KMS-11 (cell line): ENCODE measurements at regions not wholly inside any gene's neighbourhood (a gene's known extent, or its start where the extent isn't known, plus 50 kb on each side); places are given as distances from the start of the nearest gene placed in this dataset.

ENCODE experiments used
- H2AFZ ChIP-seq: fragments of 200-600 bp; sonication (generic); 2 replicates; pipeline ENCODE4 v1.6.1; 2016; ENCODE audit warnings: antibody characterized with exemption, mixed run types, low read depth
- H3K27ac ChIP-seq: fragments of 200-600 bp; sonication (generic); 2 replicates; pipeline ENCODE4 v1.6.1; 2016; ENCODE audit warnings: mild to moderate bottlenecking, mixed run types
- H3K27me3 ChIP-seq: fragments of 200-600 bp; sonication (generic); 2 replicates; pipeline ENCODE4 v1.6.1; 2017; ENCODE audit warnings: mild to moderate bottlenecking, low read depth, mixed run types, moderate library complexity; ENCODE audit not compliant: insufficient read depth
- H3K36me3 ChIP-seq: fragments of 200-600 bp; sonication (generic); 2 replicates; pipeline ENCODE4 v1.6.1; 2017; ENCODE audit warnings: mild to moderate bottlenecking, mixed run types; ENCODE audit not compliant: insufficient read depth
- H3K4me1 ChIP-seq: fragments of 200-600 bp; sonication (generic); 2 replicates; pipeline ENCODE4 v1.6.1; 2016; ENCODE audit warnings: mild to moderate bottlenecking, low read depth, mixed run types; ENCODE audit not compliant: poor library complexity, severe bottlenecking
- H3K4me2 ChIP-seq: fragments of 200-600 bp; sonication (generic); 2 replicates; pipeline ENCODE4 v1.7.0; 2016; ENCODE audit warnings: mild to moderate bottlenecking, mixed run types
- H3K4me3 ChIP-seq: fragments of 200-600 bp; sonication (generic); IDR thresholded peaks from 2 replicates; pipeline ENCODE4 v1.6.1; 2017; ENCODE audit warnings: low read depth, low read length, mixed read lengths; ENCODE audit not compliant: insufficient read depth
- H3K79me2 ChIP-seq: fragments of 200-600 bp; sonication (generic); 2 replicates; pipeline ENCODE4 v1.6.1; 2016; ENCODE audit warnings: low read depth, mixed run types; ENCODE audit not compliant: insufficient read depth
- H3K9ac ChIP-seq: fragments of 200-600 bp; sonication (generic); 2 replicates; pipeline ENCODE4 v1.6.1; 2016; ENCODE audit warnings: mild to moderate bottlenecking, mixed run types
- H4K20me1 ChIP-seq: fragments of 200-600 bp; sonication (generic); 2 replicates; pipeline ENCODE4 v1.6.1; 2016; ENCODE audit warnings: mild to moderate bottlenecking, mixed run types; ENCODE audit not compliant: insufficient read depth
- TF ChIP-seq, protein P1 (sequence below): fragments of 200-600 bp; sonication (generic); conservative IDR thresholded peaks from 2 replicates; pipeline ENCODE4 v1.6.1; 2017; ENCODE audit warnings: low read depth, mild to moderate bottlenecking, antibody characterized with exemption, low read length, moderate library complexity, mixed read lengths

DNA sequence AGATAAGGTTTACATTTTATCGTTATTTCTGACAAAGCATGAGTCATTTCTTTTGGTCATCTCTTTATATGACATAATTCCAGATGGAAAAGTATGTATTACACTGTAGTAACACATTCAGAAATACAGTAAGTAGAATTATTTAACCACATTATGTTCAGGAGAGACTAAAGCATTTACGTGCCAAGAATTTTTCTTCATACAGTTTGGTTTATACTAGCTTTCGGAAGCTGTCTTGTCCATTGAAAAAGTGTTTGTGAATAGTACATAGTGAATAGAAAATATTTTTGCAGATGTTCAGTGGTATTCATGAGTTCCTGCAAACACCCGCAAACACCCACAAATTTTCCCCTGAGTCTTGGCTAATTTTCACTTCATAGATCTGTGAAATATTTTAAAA is 1033.0 kb upstream of the INTU start:
- Histone ChIP-seq H3K9ac (no peak overlapping the region), H3K27ac (no peak overlapping the region), H3K4me2 (no peak overlapping the region), H3K4me3 (no peak overlapping the region), H3K79me2 (no peaks in the 10 kb centered on the region), H3K27me3 (no peaks in the 10 kb centered on the region), H3K36me3 (no peaks in the 10 kb centered on the region), H2AFZ (no peak overlapping the region), H4K20me1 (no peaks in the 10 kb centered on the region), H3K4me1 (no peaks in the 10 kb centered on the region)
- TF ChIP-seq, protein P1, sequence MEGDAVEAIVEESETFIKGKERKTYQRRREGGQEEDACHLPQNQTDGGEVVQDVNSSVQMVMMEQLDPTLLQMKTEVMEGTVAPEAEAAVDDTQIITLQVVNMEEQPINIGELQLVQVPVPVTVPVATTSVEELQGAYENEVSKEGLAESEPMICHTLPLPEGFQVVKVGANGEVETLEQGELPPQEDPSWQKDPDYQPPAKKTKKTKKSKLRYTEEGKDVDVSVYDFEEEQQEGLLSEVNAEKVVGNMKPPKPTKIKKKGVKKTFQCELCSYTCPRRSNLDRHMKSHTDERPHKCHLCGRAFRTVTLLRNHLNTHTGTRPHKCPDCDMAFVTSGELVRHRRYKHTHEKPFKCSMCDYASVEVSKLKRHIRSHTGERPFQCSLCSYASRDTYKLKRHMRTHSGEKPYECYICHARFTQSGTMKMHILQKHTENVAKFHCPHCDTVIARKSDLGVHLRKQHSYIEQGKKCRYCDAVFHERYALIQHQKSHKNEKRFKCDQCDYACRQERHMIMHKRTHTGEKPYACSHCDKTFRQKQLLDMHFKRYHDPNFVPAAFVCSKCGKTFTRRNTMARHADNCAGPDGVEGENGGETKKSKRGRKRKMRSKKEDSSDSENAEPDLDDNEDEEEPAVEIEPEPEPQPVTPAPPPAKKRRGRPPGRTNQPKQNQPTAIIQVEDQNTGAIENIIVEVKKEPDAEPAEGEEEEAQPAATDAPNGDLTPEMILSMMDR: no peak

- Histone ChIP-seq H4K20me1 (no peaks in the 10 kb centered on the region), H3K4me2 (no peak overlapping the region), H3K36me3 (no peaks in the 10 kb centered on the region), H3K27me3 (no peaks in the 10 kb centered on the region), H3K27ac (no peak overlapping the region), H3K4me1 (no peaks in the 10 kb centered on the region), H3K79me2 (no peaks in the 10 kb centered on the region), H3K9ac (no peak overlapping the region), H2AFZ (no peak overlapping the region), H3K4me3 (no peak overlapping the region)
- TF ChIP-seq, protein P1: no peak
These were observed 1029.5 kb upstream of the INTU start for GRCh38 chr4:126603210-126603609.

GRCh38 chr4:126603825-126604224 is 1028.9 kb upstream of the INTU start:
- Histone ChIP-seq H3K36me3 (no peaks in the 10 kb centered on the region), H3K4me1 (no peaks in the 10 kb centered on the region), H2AFZ (no peak overlapping the region), H3K9ac (no peak overlapping the region), H3K4me2 (no peak overlapping the region), H3K79me2 (no peaks in the 10 kb centered on the region), H3K4me3 (no peak overlapping the region), H4K20me1 (no peaks in the 10 kb centered on the region), H3K27me3 (no peaks in the 10 kb centered on the region), H3K27ac (no peak overlapping the region)
- TF ChIP-seq, protein P1: no peak

- Histone ChIP-seq H3K27me3 (no peaks in the 10 kb centered on the region), H2AFZ (0 out of 2 replicates have a peak overlapping the region, but pooled peaks have one; percentile 8), H3K27ac (no peak overlapping the region), H3K4me2 (no peak overlapping the region), H3K4me1 (no peaks in the 10 kb centered on the region), H3K9ac (no peak overlapping the region), H3K79me2 (no peaks in the 10 kb centered on the region), H3K4me3 (no peak overlapping the region), H3K36me3 (no peaks in the 10 kb centered on the region), H4K20me1 (no peaks in the 10 kb centered on the region)
- TF ChIP-seq, protein P1: peak; percentile 62
These were observed 1028.4 kb upstream of the INTU start for GRCh38 chr4:126604268-126604867.
